HEK293 (cell line): ENCODE measurements at regions not wholly inside any gene's neighbourhood (a gene's known extent, or its start where the extent isn't known, plus 50 kb on each side); places are given as distances from the start of the nearest gene placed in this dataset.

Source experiments
- ZNF175 ChIP-seq: fragments of 450-650 bp; formaldehyde crosslinking; IDR thresholded peaks from 2 replicates; pipeline ENCODE4 v1.5.1; 2016; ENCODE audit warnings: missing biosample characterization, missing genetic modification characterization
- TF ChIP-seq, protein P1 (sequence below): fragments of 450-650 bp; formaldehyde crosslinking; IDR thresholded peaks from 2 replicates; pipeline ENCODE4 v1.5.1; 2016; ENCODE audit warnings: missing biosample characterization, missing genetic modification characterization

DNA sequence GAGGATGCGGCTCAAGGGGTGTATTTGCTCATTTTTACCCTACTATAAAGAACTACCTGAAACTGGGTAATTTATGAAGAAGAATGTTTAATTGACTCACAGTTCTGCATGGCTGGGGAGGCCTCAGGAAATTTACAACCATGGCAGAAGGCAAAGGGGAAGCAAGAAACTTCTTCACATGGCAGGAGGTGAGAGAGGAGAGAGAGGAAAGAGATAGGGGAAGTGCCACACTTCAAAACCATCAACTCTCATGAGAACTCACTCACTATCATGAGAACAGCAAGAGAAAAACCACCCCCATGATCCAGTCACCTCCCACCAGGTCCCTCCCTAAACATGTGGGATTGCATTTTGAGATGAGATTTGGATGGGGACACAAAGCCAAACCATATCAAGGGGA, 192.7 kb downstream of the DIPK2A start:
- TF ChIP-seq, protein P1, sequence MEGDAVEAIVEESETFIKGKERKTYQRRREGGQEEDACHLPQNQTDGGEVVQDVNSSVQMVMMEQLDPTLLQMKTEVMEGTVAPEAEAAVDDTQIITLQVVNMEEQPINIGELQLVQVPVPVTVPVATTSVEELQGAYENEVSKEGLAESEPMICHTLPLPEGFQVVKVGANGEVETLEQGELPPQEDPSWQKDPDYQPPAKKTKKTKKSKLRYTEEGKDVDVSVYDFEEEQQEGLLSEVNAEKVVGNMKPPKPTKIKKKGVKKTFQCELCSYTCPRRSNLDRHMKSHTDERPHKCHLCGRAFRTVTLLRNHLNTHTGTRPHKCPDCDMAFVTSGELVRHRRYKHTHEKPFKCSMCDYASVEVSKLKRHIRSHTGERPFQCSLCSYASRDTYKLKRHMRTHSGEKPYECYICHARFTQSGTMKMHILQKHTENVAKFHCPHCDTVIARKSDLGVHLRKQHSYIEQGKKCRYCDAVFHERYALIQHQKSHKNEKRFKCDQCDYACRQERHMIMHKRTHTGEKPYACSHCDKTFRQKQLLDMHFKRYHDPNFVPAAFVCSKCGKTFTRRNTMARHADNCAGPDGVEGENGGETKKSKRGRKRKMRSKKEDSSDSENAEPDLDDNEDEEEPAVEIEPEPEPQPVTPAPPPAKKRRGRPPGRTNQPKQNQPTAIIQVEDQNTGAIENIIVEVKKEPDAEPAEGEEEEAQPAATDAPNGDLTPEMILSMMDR, result no peak
- TF ChIP-seq ZNF175 (tag by site-specific recombination), result no peak
